ENCODE measurements at regions not wholly inside any gene's neighbourhood (a gene's known extent, or its start where the extent isn't known, plus 50 kb on each side); places are given as distances from the start of the nearest gene placed in this dataset.

GRCh38 chr6:71496722-71497033 is 208.1 kb downstream of the OGFRL1 start:
- Histone ChIP-seq H3K9ac (replicated peaks; ENCODE audit: extremely low read depth, insufficient read depth, low read length) (peak overlapping the region; percentile 63), H2AFZ (ENCODE audit: low read depth, low read length) (peak overlapping the region; percentile 85), H3K27me3 (ENCODE audit: control insufficient read depth in 2 of 2, insufficient read depth in 2 of 2, low read length in 2 of 2) (no peaks in the 10 kb centered on the region), H3K4me2 (ENCODE audit: insufficient read depth, low read length) (peak overlapping the region; percentile 96), H3K9me1 (replicated peaks; ENCODE audit: control insufficient read depth, extremely low read depth, insufficient read depth, low read length) (no peaks in the 10 kb centered on the region), H3K27ac (ENCODE audit: insufficient read depth, low read depth, low read length) (peak overlapping the region; percentile 66), H3K4me3 (replicated peaks in 1 of 3; ENCODE audit: insufficient read depth in 1 of 3, low read depth in 1 of 3, low read length in 3 of 3) (peak overlapping the region in 1 of 3 experiments; percentile 74), H4K20me1 (replicated peaks; ENCODE audit: control insufficient read depth, extremely low read depth, insufficient read depth, low read length) (no peaks in the 10 kb centered on the region), H3K36me3 (ENCODE audit: control insufficient read depth in 2 of 2, extremely low read depth in 1 of 2, insufficient read depth in 2 of 2, low read length in 2 of 2) (no peaks in the 10 kb centered on the region), H3K9me3 (replicated peaks; ENCODE audit: control insufficient read depth, insufficient read depth, low read length) (no peaks in the 10 kb centered on the region), H3K4me1 (ENCODE audit: control insufficient read depth, extremely low read depth, insufficient read depth, low read length) (peaks cover 17% of the 10 kb centered on the region), H3K79me2 (ENCODE audit: control insufficient read depth, insufficient read depth, low read length) (no peaks in the 10 kb centered on the region)
- CTCF ChIA-PET = no interaction called here
- BruUV-seq (replicated peaks) = no TSS peak
- POLR2A ChIA-PET = no interaction called here
- no peak for TF ChIP-seq JUN (IDR thresholded peaks at IDR 0.05; ENCODE audit: borderline replicate concordance, insufficient read depth, insufficient read length, low read depth)
- no peak for TF ChIP-seq MAX (IDR thresholded peaks at IDR 0.05; ENCODE audit: insufficient read depth, insufficient read length)
- TF ChIP-seq POLR2AphosphoS5 (IDR thresholded peaks at IDR 0.05; ENCODE audit: insufficient read depth, low read depth, low read length) = no peak
- TF ChIP-seq POLR2A (IDR thresholded peaks at IDR 0.05; ENCODE audit: low read depth, low read length) = no peak
- peak; percentile 44 for DNase-seq (ENCODE audit: low read depth, low spot score)
- dilution Hi-C loops (cut with MboI; ENCODE audit: extremely low pct_ligation_motif_present, low sequenced_read_pairs) = no loop called here
- intact Hi-C loops (cut with micrococcal nuclease) = loop anchor here (1.0 kb wide), 1 partner anchor 17 kb away; no protein-coding TSS in a partner anchor
- no peak for FAIRE-seq

GRCh38 chr6:71498638-71499037 is 210.0 kb downstream of the OGFRL1 start:
- dilution Hi-C loops (cut with MboI; ENCODE audit: extremely low pct_ligation_motif_present, low sequenced_read_pairs) = no loop called here
- ChIA-PET CTCF (no interaction called here), POLR2A (no interaction called here)
- H4K20me1 ChIP-seq (replicated peaks; ENCODE audit: control insufficient read depth, extremely low read depth, insufficient read depth, low read length) = no peaks in the 10 kb centered on the region
- intact Hi-C loops (cut with micrococcal nuclease) = no loop called here
- no peak overlapping the region for H2AFZ ChIP-seq (ENCODE audit: low read depth, low read length)
- no peak overlapping the region for H3K4me2 ChIP-seq (ENCODE audit: insufficient read depth, low read length)
- H3K9me1 ChIP-seq (replicated peaks; ENCODE audit: control insufficient read depth, extremely low read depth, insufficient read depth, low read length) = no peaks in the 10 kb centered on the region
- no peak overlapping the region for H3K9ac ChIP-seq (replicated peaks; ENCODE audit: extremely low read depth, insufficient read depth, low read length)
- no TSS peak for BruUV-seq (replicated peaks)
- H3K27me3 ChIP-seq (ENCODE audit: control insufficient read depth in 2 of 2, insufficient read depth in 2 of 2, low read length in 2 of 2) = no peaks in the 10 kb centered on the region
- peaks cover 17% of the 10 kb centered on the region for H3K4me1 ChIP-seq (ENCODE audit: control insufficient read depth, extremely low read depth, insufficient read depth, low read length)
- TF ChIP-seq GATA2 (IDR thresholded peaks at IDR 0.05; ENCODE audit: insufficient read depth, insufficient read length, low read depth, low read length) (no peak), JUN (IDR thresholded peaks at IDR 0.05; ENCODE audit: borderline replicate concordance, insufficient read depth, insufficient read length, low read depth) (no peak), POLR2A (IDR thresholded peaks at IDR 0.05; ENCODE audit: low read depth, low read length) (no peak), MAX (IDR thresholded peaks at IDR 0.05; ENCODE audit: insufficient read depth, insufficient read length) (no peak)
- no peaks in the 10 kb centered on the region for H3K9me3 ChIP-seq (replicated peaks; ENCODE audit: control insufficient read depth, insufficient read depth, low read length)
- FAIRE-seq = no peak
- H3K36me3 ChIP-seq (ENCODE audit: control insufficient read depth in 2 of 2, extremely low read depth in 1 of 2, insufficient read depth in 2 of 2, low read length in 2 of 2) = no peaks in the 10 kb centered on the region
- no peak overlapping the region for H3K27ac ChIP-seq (ENCODE audit: insufficient read depth, low read depth, low read length)
- DNase-seq (ENCODE audit: low read depth, low spot score) = no peak
- no peak overlapping the region for H3K4me3 ChIP-seq (replicated peaks in 1 of 3; ENCODE audit: insufficient read depth in 1 of 3, low read depth in 1 of 3, low read length in 3 of 3)
- H3K79me2 ChIP-seq (ENCODE audit: control insufficient read depth, insufficient read depth, low read length) = no peaks in the 10 kb centered on the region
